Psoas muscle (tissue), 7 donors: ENCODE measurements at regions not wholly inside any gene's neighbourhood (a gene's known extent, or its start where the extent isn't known, plus 50 kb on each side); places are given as distances from the start of the nearest gene placed in this dataset.
A peak's percentile ranks its signal among the peaks of the same experiment; 100 is the strongest.

Experiments used
- ATAC-seq, 4 donors: fragments of 200-7000 bp; cut with Tn5 transposase; one replicate each; pipeline ENCODE4 v1.9.1; 2020; ENCODE audit warnings: moderate library complexity in 3 of 4, mild to moderate bottlenecking in 2 of 4
- DNase-seq, 2 donors: peaks; one replicate each; pipeline ENCODE4 v3.0.0-alpha.2; 2020
- H3K27ac ChIP-seq: fragments of 200-600 bp; one replicate; pipeline ENCODE4 v1.8.0; 2022
- H3K27me3 ChIP-seq, 3 donors: fragments of 200-600 bp in 1 of 3; one replicate each; pipeline versions ENCODE4 v1.6.1 to v1.8.0; 2013 to 2022; ENCODE audit warnings: low read length in 2 of 3, mild to moderate bottlenecking in 2 of 3, moderate library complexity in 1 of 3; ENCODE audit not compliant: insufficient read depth in 3 of 3
- H3K36me3 ChIP-seq, 2 donors: fragments of 200-600 bp in 1 of 2; one replicate each; pipeline versions ENCODE4 v1.6.1 to v1.8.0; 2013 to 2022; ENCODE audit warnings: low read depth in 1 of 2, mild to moderate bottlenecking in 1 of 2, moderate library complexity in 1 of 2; ENCODE audit not compliant: insufficient read depth in 1 of 2
- H3K4me1 ChIP-seq: fragments of 200-600 bp; one replicate; pipeline ENCODE4 v1.8.0; 2022
- H3K4me3 ChIP-seq: fragments of 200-600 bp; one replicate; pipeline ENCODE4 v1.8.0; 2022; ENCODE audit warnings: mild to moderate bottlenecking
- H3K9me3 ChIP-seq: fragments of 200-600 bp; one replicate; pipeline ENCODE4 v1.8.0; 2022
- CTCF ChIP-seq: fragments of 200-600 bp; IDR thresholded peaks from one replicate; pipeline ENCODE4 v1.8.0; 2022; ENCODE audit warnings: antibody characterized with exemption
- WGBS, 3 donors: extraction: QIAGEN DNeasy Blood & Tissue Kit; methylation state at CpG; one replicate each; pipeline versions ENCODE4 v1.1.6 to v1.1.7; 2013; 5-methylcytosine and 5-hydroxymethylcytosine counted together
- intact Hi-C, 2 donors: fragments of 100-400 bp; cut with DNase I; formaldehyde crosslinking; loops; one replicate each; pipeline versions ENCODE4 v1.11.0 to v1.14.2; 2022
- donor health status: healthy with polysubstance abuse.
- donor health status: DM: no; HTN: no; CAD: no; lungs with moderate emphysema.
- donor health status: Bipolar disorder and iron deficiency.
- donor health status: healthy.
- donor health status: DM: yes; HTN: yes; CAD: no.
- donor health status: DM: no; HTN: no; CAD: no.
- donor health status: DM: yes; HTN: yes; CAD: no.

- Histone ChIP-seq H3K36me3 (no peaks in the 10 kb centered on the region), H3K4me1 (no peaks in the 10 kb centered on the region), H3K4me3 (no peak overlapping the region), H3K9me3 (no peaks in the 10 kb centered on the region), H3K27me3 (peaks cover 0 to 37% (median 11%) of the 10 kb centered on the region in 3 donors), H3K27ac (no peak overlapping the region)
- DNase-seq, result no peak
- 71 to 75% (median 72%) methylated on average over 9 of the region's 9 CpGs for WGBS, 3 donors
- intact Hi-C loops, result no loop called here
- no peak for ATAC-seq
- no peak for TF ChIP-seq CTCF
Measured at GRCh38 chr14:104274806-104275205, 136.4 kb downstream of the KIF26A start.

- Histone ChIP-seq H3K9me3 (no peaks in the 10 kb centered on the region), H3K4me3 (no peak overlapping the region), H3K27me3 (peaks cover 0 to 46% (median 9%) of the 10 kb centered on the region in 3 donors), H3K27ac (no peak overlapping the region), H3K4me1 (no peaks in the 10 kb centered on the region), H3K36me3 (no peaks in the 10 kb centered on the region)
- WGBS, 3 donors, result 71 to 79% (median 73%) methylated on average over 28 to 30 of the region's 30 CpGs
- ATAC-seq (no peak), DNase-seq (peak in 1 of 2 donors; percentile 3)
- TF ChIP-seq CTCF, result no peak
- intact Hi-C loops, result no loop called here
Measured at GRCh38 chr14:104277416-104278213, 139.2 kb downstream of the KIF26A start.

- no peak for TF ChIP-seq CTCF
Measured at GRCh38 chr14:104278214-104278534, 139.8 kb downstream of the KIF26A start.

GRCh38 chr14:104280085-104280901 lies 141.9 kb downstream of the KIF26A start:
- intact Hi-C loops, result no loop called here
- no peak overlapping the region for H3K27ac ChIP-seq
- no peaks in the 10 kb centered on the region for H3K36me3 ChIP-seq
- no peak overlapping the region for H3K4me3 ChIP-seq
- H3K4me1 ChIP-seq, result no peaks in the 10 kb centered on the region
- peak in 1 of 2 donors; percentile 38 for DNase-seq
- H3K9me3 ChIP-seq, result no peaks in the 10 kb centered on the region
- 85 to 90% (median 85%) methylated on average over 30 to 32 of the region's 32 CpGs for WGBS, 3 donors
- peaks cover 0 to 48% (median 8%) of the 10 kb centered on the region in 3 donors for H3K27me3 ChIP-seq
- no peak for TF ChIP-seq CTCF
- ATAC-seq, result no peak

More at GRCh38 chr14:104278214-104278534, 139.8 kb downstream of the KIF26A start:
- Histone ChIP-seq H3K36me3 (no peaks in the 10 kb centered on the region), H3K4me1 (no peaks in the 10 kb centered on the region), H3K9me3 (no peaks in the 10 kb centered on the region), H3K27me3 (peaks cover 0 to 47% (median 9%) of the 10 kb centered on the region in 3 donors), H3K27ac (no peak overlapping the region), H3K4me3 (no peak overlapping the region)
- intact Hi-C loops, result no loop called here
- ATAC-seq (no peak), DNase-seq (no peak)
- WGBS, 3 donors, result 75 to 86% (median 82%) methylated on average over 4 of the region's 4 CpGs
